SK-N-MC (cell line): ENCODE measurements at regions not wholly inside any gene's neighbourhood (a gene's known extent, or its start where the extent isn't known, plus 50 kb on each side); places are given as distances from the start of the nearest gene placed in this dataset.

Experiments used
- EZH2 ChIP-seq: fragments of 200-600 bp; sonication (generic); IDR thresholded peaks from one replicate; pipeline ENCODE4 v1.6.1; 2017; ENCODE audit warnings: antibody characterized with exemption
- POLR2AphosphoS5 ChIP-seq: IDR thresholded peaks from 2 replicates; pipeline ENCODE4 v1.6.1; 2012; ENCODE audit warnings: mild to moderate bottlenecking, low read depth, low read length, borderline replicate concordance

DNA sequence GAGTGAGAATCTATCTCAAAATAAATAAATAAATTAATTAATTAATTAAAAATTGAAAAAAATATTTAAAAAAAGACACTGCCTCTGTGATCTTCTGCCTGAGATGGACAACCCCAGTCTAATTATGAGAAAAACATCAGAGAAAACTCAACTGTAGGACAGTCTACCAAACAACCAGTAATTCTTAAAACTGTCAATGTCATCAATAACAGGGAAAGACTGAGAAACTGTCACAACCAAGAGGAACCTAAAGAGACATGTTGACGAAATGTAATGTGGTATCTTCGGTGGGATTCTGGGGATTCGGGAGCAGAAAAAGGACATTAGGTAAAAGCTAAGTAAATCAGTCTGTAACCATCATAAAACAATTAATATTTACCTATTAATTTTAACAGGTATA, 265.4 kb upstream of the LMCD1 start:
- TF ChIP-seq POLR2AphosphoS5 = no peak
- no peak for TF ChIP-seq EZH2
